Ovary (tissue), 1 donor: ENCODE measurements at regions not wholly inside any gene's neighbourhood (a gene's known extent, or its start where the extent isn't known, plus 50 kb on each side); places are given as distances from the start of the nearest gene placed in this dataset.

Source experiments
- EP300 ChIP-seq: sonication (generic); formaldehyde crosslinking; IDR thresholded peaks from one replicate; pipeline ENCODE4 v1.6.1; 2017; ENCODE audit warnings: antibody characterized with exemption
- POLR2A ChIP-seq: fragments of 450-650 bp; IDR thresholded peaks from one replicate; pipeline ENCODE4 v1.6.1; 2017; ENCODE audit warnings: antibody characterized with exemption, mild to moderate bottlenecking, moderate library complexity

DNA sequence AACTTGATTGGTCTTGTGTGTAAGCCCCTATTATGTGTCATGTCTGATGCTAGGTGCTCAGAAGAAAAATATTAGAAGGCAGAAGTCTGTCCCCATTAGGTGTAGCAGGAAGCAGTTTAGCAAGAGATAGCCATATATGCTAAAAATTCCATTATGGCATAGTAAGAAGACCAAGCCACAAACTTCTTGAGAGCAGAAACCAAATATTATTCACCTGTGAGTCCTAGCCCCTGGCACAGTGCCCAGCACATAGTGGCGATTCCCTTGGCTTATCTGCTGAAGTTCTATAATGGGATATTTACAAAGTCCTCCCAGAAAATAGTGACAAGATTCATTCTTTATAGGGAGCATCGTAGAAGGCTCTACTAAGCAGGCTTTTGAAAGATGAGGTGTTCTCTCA is 174.4 kb downstream of the RAB28 start:
- TF ChIP-seq EP300 (no peak), POLR2A (no peak)
